SJSA1 (cell line): ENCODE measurements at regions not wholly inside any gene's neighbourhood (a gene's known extent, or its start where the extent isn't known, plus 50 kb on each side); places are given as distances from the start of the nearest gene placed in this dataset.

ENCODE experiments used
- DNase-seq, 2 experiments: peaks; one replicate each; pipeline ENCODE4 v3.0.0-alpha.2; 2015 to 2020; ENCODE audit warnings: low spot score in 2 of 2, low read depth in 1 of 2
- H3K27ac ChIP-seq: fragments of 250-450 bp; sonication (Bioruptor Pico); 2 replicates; pipeline ENCODE4 v1.5.1; 2020; ENCODE audit warnings: mild to moderate bottlenecking, moderate library complexity
- H3K27me3 ChIP-seq: fragments of 250-450 bp; sonication (Bioruptor Pico); replicated peaks from 2 replicates; pipeline ENCODE4 v1.5.1; 2020; ENCODE audit warnings: mild to moderate bottlenecking, moderate library complexity
- H3K36me3 ChIP-seq: fragments of 250-450 bp; sonication (Bioruptor Pico); 2 replicates; pipeline ENCODE4 v1.5.1; 2020; ENCODE audit warnings: mild to moderate bottlenecking
- H3K4me1 ChIP-seq: fragments of 250-450 bp; sonication (Bioruptor Pico); replicated peaks from 2 replicates; pipeline ENCODE4 v1.6.1; 2021; ENCODE audit warnings: mild to moderate bottlenecking
- H3K4me3 ChIP-seq: fragments of 250-450 bp; sonication (Bioruptor Pico); 2 replicates; pipeline ENCODE4 v1.5.1; 2020; ENCODE audit warnings: mild to moderate bottlenecking
- H3K9me3 ChIP-seq: fragments of 250-450 bp; sonication (Bioruptor Pico); replicated peaks from 2 replicates; pipeline ENCODE4 v1.5.1; 2020; ENCODE audit warnings: mild to moderate bottlenecking

DNA sequence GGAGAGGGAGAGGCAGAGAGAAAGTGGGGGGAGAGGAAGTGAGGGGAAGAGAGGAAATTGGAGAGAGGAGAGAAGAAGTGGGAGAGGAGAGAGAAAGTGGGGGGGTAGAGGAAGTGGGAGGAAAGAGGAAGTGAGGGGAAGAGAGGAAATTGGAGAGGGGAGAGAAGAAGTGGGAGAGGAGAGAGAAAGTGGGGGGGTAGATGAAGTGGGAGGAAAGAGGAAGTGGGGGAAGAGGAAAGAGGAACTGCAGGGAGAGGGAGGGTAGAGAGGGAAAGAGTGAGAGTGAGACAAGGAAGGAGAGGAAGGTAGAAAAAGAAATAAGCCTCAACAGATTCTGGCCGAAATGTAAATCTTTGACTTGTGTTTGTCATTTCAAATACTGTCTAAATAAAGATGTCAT lies 146.6 kb downstream of the KLF12 start:
- no peak overlapping the region for H3K27ac ChIP-seq
- DNase-seq: no peak
- H3K4me1 ChIP-seq: no peaks in the 10 kb centered on the region
- H3K27me3 ChIP-seq: no peaks in the 10 kb centered on the region
- no peak overlapping the region for H3K4me3 ChIP-seq
- H3K9me3 ChIP-seq: no peaks in the 10 kb centered on the region
- H3K36me3 ChIP-seq: no peaks in the 10 kb centered on the region

DNA sequence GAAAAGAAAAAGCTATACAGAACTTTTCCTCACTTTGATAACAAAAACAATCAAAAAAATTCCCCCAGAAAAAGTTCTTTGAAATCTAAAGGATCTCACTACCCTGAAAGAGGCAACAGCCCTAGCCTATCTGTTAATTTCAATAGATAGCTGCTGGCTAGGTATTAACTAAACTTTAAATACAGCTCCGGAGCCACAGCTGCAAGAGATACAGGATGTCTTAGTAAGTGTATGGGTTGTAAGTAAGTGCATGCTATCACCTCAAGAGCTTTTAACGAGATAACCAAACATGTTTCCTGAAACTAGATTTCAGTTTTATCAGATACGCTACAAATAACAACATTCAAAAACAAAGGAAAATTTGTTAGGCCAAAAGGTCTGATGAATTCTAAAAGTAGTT lies 148.4 kb downstream of the KLF12 start:
- H3K4me1 ChIP-seq: no peaks in the 10 kb centered on the region
- H3K36me3 ChIP-seq: no peaks in the 10 kb centered on the region

DNA sequence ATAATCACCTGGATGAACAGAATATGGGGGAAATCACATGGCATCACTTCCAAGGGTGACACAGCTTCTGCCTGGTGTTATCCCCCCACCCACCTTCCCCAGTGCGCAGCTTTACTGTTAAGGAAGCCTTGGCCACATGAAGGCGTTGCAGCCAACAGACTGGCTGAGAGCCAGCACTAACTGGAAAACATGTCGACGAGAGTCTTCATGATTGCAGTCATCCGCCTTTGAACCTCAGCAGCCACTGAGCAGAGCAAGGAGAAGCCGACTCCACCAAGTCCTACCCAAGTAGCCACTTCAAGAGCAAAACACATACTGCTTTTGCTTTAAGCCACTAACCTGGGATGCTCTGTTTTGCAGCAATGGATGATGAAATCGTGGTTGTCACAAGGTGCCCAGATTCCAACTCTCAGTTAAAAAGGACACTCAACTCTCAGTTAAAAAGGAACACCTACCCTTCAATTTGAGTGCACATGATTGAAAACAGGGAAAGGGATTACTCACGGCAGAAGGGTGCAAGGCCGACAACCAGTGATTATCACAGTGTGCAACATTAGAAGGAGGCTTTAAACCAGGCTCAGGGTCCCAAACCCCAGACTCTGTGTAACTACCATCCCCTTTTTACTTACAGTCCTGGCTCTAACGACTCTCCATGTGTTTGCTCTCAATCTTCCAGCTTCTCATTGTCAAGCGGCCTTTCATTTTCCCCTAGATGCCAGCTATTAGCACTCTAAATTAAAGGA lies 149.1 kb downstream of the KLF12 start:
- Histone ChIP-seq H3K36me3 (no peaks in the 10 kb centered on the region), H3K9me3 (no peaks in the 10 kb centered on the region), H3K27ac (no peak overlapping the region), H3K4me1 (no peaks in the 10 kb centered on the region), H3K27me3 (no peaks in the 10 kb centered on the region), H3K4me3 (no peak overlapping the region)
- DNase-seq: no peak

More for the DNA sequence above, 148.4 kb downstream of the KLF12 start:
- H3K4me3 ChIP-seq: no peak overlapping the region
- no peak overlapping the region for H3K27ac ChIP-seq
- no peak for DNase-seq
- no peaks in the 10 kb centered on the region for H3K27me3 ChIP-seq
- no peaks in the 10 kb centered on the region for H3K9me3 ChIP-seq

DNA sequence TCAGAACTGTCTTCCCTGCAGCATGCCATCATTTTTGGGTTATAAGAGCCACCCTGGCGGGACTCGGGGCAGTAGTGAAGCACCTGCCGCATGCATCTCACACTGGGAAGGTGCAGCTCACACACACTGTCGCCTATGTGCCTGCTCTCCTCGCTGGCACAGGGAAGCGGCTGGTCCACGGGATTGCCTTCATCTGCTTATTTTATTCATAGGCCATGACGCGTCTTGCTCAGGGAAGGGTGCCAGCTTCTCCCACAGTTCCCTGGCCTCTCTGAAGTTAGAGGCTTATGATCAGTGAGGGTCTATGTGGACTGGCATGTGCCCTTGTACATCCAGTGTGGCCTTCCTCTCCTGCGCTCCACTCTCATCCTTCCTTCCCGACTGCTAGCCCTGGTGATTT lies 150.0 kb downstream of the KLF12 start:
- H3K4me3 ChIP-seq: no peak overlapping the region
- H3K27me3 ChIP-seq: no peaks in the 10 kb centered on the region
- DNase-seq: no peak
- no peaks in the 10 kb centered on the region for H3K4me1 ChIP-seq
- H3K9me3 ChIP-seq: no peaks in the 10 kb centered on the region
- no peaks in the 10 kb centered on the region for H3K36me3 ChIP-seq
- H3K27ac ChIP-seq: no peak overlapping the region

DNA sequence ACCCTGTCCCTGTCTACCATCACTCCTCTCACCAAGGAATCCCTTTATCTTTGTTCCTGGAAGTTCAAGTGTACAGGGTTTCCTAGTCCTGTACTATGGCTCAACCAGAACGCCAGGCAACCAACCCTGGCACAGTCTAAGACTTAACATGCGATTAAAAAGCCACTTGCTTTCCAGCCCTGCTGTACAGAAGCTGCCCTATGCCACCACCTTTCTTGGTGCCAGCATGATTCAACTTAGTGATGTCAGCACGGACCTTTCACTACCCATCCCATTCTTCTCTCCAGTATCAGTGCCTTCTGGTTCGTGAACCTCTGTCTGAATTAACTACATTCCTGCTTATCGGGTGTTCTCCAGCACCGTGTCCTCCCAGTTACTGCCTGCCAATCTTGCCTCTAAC lies 151.1 kb downstream of the KLF12 start:
- H3K27ac ChIP-seq: no peak overlapping the region
- H3K9me3 ChIP-seq: no peaks in the 10 kb centered on the region
- no peak for DNase-seq
- H3K36me3 ChIP-seq: no peaks in the 10 kb centered on the region
- no peaks in the 10 kb centered on the region for H3K4me1 ChIP-seq
- H3K4me3 ChIP-seq: no peak overlapping the region
- no peaks in the 10 kb centered on the region for H3K27me3 ChIP-seq

DNA sequence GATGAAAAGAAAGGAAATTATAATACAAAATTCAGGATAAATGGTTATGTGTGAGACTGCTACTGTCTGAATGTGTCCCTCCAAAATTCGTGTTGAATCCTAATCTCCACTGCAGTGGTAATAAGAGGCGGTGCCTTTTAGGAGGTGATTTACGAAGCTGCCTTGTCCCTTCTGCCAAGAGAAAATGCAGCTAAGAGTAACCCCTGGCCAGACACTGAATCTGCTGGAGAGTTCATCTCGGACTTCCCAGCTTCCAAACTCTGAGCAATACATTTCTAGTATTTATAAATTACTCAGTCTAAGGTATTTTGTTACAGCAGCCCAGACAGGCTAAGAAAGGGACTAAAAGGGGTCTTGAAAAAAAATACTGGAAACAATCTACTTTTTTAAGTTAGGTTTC lies 152.6 kb downstream of the KLF12 start:
- Histone ChIP-seq H3K9me3 (no peaks in the 10 kb centered on the region), H3K27me3 (no peaks in the 10 kb centered on the region), H3K4me3 (no peak overlapping the region), H3K36me3 (no peaks in the 10 kb centered on the region), H3K27ac (no peak overlapping the region), H3K4me1 (no peaks in the 10 kb centered on the region)
- DNase-seq: no peak

DNA sequence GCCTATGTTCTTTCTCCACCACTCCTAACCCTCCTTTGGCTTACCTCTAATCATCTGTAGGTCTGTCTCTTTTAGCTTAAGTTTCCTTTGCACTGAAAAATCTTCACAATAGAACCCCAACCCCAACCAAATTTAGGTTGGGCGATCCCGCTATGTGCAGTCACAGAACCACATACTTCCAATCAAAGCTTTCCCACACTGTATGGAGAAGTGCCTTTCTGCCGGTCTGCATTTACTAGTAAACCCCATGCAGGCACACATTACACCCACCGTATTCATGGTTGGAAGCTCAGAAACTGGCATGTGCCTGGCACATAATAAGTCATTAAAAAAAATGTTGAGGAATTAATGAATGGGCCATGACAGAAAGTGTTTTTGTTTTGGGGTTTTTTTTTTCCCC lies 158.4 kb downstream of the KLF12 start:
- no peaks in the 10 kb centered on the region for H3K36me3 ChIP-seq
- DNase-seq: no peak
- H3K4me1 ChIP-seq: no peaks in the 10 kb centered on the region
- no peak overlapping the region for H3K4me3 ChIP-seq
- H3K27ac ChIP-seq: no peak overlapping the region
- H3K27me3 ChIP-seq: no peaks in the 10 kb centered on the region
- no peaks in the 10 kb centered on the region for H3K9me3 ChIP-seq

DNA sequence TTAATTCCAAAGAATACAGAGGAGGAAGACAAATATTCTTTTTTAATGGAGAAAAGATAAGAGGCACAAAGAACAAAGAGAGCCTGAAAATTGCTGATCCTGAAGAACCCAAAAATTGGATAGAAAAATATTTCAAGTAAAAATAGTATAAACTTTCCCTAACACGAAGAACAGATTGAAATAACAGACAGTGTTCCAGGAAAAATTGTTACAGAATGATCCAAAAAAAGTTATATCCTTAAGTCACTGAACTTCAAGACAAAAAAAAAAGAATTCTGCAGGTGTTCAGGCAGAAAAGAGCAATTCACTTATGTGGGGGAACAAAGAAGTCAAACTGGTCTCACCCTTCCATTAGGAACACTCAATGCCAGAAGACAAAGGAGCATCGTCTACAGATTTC lies 160.2 kb downstream of the KLF12 start:
- Histone ChIP-seq H3K27ac (no peak overlapping the region), H3K36me3 (no peaks in the 10 kb centered on the region)

DNA sequence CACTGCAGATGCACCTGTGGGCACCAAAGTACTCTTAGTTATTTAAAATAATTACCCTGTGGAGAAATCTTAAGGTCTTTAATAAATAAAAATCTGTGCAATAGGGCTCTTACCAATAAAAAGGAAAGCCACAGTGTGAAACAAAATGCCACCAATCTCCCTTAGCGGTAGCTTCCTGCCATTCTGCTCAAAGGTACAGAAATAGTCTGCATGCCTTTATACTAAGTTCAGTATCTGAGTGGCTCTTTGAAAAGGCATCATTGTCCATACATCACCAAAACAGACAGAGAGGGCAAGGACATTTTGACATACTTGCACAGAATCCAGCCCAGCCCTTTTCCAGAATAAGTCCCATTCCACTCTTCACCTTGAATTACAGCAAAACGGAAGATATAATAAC lies 161.0 kb downstream of the KLF12 start:
- Histone ChIP-seq H3K27me3 (no peaks in the 10 kb centered on the region), H3K36me3 (no peaks in the 10 kb centered on the region), H3K4me3 (no peak overlapping the region), H3K4me1 (no peaks in the 10 kb centered on the region), H3K27ac (no peak overlapping the region), H3K9me3 (no peaks in the 10 kb centered on the region)
- DNase-seq: no peak

More for the DNA sequence above, 160.2 kb downstream of the KLF12 start:
- Histone ChIP-seq H3K9me3 (no peaks in the 10 kb centered on the region), H3K4me3 (no peak overlapping the region), H3K27me3 (no peaks in the 10 kb centered on the region), H3K4me1 (no peaks in the 10 kb centered on the region)
- DNase-seq: no peak

DNA sequence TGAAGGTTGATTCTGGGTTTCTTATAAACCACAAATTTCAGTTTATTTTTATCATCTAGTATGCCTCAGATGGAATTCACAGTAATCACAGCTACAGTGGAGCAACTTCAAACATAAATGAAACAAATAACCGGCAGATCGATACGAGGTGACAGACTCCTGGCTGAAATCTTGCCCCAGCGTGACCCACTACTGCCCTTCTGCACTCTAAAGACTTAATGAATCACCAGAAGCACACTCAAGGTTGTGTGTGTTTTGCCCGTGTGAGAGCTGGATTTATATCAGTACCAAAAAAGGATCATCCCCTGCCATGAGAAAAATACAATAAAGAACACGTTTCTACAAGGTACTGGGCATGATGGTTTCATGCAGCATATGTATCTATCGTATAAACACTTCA lies 161.7 kb downstream of the KLF12 start:
- Histone ChIP-seq H3K4me3 (no peak overlapping the region), H3K4me1 (no peaks in the 10 kb centered on the region), H3K27me3 (no peaks in the 10 kb centered on the region), H3K36me3 (no peaks in the 10 kb centered on the region), H3K9me3 (no peaks in the 10 kb centered on the region), H3K27ac (no peak overlapping the region)
- no peak for DNase-seq

DNA sequence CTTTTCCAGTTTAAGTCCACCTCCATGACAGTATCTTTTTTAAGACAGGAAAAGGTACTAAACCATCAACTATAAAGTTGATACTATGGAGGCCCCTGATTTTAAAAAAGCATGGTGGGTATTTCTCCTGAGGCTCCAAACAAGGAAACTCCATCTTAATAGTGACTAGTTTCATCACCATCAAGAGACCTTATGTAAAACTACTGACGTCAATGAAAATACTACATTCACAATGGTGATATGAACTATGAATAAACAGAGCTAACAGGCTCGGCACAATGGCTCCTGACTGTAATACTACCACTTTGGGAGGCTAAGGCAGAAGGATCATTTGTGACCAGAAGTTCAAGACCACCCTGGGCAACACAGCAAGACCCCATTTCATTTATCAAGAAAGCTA lies 162.7 kb downstream of the KLF12 start:
- H3K4me1 ChIP-seq: no peaks in the 10 kb centered on the region
- H3K36me3 ChIP-seq: no peaks in the 10 kb centered on the region
- H3K4me3 ChIP-seq: no peak overlapping the region
- no peak for DNase-seq
- H3K9me3 ChIP-seq: no peaks in the 10 kb centered on the region
- H3K27me3 ChIP-seq: no peaks in the 10 kb centered on the region
- H3K27ac ChIP-seq: no peak overlapping the region

DNA sequence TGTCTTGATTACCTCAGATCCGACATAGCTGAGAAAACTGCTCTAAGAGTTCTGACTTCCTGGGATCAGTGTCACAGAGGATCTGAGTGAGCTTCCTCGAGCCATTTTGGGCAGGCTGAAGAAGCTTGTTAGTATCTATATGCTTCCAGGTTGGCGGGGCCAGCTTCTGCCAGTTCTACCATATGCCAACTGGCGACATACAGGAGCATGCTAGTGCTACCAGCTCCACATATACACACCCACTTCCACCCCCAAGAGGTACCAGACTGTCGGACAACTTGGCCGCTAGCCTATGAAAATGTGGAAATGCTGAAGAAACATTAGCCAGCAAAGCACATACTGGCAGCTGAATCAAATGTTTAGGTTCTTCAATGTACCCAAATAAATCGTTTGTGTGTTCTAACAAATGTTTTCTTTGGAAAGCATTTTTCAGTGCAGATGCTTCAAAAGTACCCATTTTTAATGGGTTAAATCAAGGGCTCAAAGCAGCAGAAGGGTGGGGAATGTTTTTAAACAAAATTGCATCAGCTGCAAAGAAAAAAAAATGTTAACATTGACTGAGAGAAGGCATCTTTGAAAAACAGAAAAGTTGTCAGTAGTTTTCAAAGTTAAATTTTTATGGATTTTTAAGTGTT lies 163.7 kb downstream of the KLF12 start:
- Histone ChIP-seq H3K4me3 (no peak overlapping the region), H3K27me3 (no peaks in the 10 kb centered on the region)
- no peak for DNase-seq

DNA sequence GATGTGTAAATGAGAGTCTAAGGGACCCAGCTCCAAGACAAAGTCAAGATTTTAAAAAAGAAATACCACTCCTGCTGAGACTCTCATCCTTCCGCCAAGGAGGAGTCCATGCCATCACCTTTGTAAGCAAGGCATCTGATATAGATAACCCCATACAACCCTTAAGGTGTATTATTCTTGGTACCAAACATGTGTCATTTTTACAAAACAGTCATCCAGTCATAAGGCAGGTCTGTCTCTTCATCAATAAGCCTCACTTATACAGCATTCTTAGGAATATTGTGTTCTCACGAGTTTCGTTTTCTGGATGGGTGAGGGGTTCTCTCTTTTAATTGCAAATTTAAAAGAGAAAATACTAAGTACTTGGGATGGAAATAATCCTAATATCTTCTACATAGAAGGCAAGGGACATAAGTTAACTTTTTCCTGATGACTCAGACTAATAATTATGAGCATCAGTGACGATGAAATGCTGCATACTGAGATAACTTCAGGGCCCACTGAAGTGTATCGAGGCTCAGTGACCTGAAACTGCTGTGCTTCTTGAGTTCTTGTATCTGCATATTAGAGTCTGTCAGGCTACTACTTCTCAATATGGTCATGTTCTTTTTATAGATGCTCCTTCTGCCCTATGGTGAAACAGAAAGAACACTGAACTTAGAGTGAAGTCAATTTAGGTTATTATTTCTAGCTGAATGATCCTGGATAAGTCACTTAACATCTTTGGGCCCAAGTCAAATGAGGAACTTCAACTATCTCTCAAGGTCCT lies 166.6 kb downstream of the KLF12 start:
- Histone ChIP-seq H3K9me3 (no peaks in the 10 kb centered on the region), H3K4me1 (no peaks in the 10 kb centered on the region), H3K4me3 (no peak overlapping the region), H3K36me3 (no peaks in the 10 kb centered on the region), H3K27me3 (no peaks in the 10 kb centered on the region), H3K27ac (no peak overlapping the region)
- DNase-seq: no peak

More for the DNA sequence above, 163.7 kb downstream of the KLF12 start:
- no peaks in the 10 kb centered on the region for H3K36me3 ChIP-seq
- H3K27ac ChIP-seq: no peak overlapping the region
- no peaks in the 10 kb centered on the region for H3K4me1 ChIP-seq
- no peaks in the 10 kb centered on the region for H3K9me3 ChIP-seq

DNA sequence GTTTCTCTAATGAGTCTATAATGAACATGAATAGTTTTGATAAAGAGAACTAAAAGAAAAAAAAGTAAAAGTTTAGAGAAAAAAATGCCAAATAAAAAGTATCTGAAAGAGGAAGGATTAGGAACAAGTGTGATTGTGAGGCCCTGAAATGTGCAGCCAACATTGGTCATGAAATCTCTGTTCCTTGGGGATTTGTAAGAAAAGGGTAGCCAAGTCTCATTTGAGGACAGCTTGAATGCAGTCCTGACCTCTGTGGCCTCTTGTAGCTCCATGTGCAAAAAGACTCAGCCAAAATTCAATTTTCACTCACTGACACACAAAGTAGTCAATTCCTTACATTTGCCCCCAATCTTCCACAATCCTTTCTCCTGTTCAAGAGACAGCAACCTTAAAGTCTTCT lies 167.9 kb downstream of the KLF12 start:
- Histone ChIP-seq H3K9me3 (no peaks in the 10 kb centered on the region), H3K4me1 (no peaks in the 10 kb centered on the region), H3K27me3 (no peaks in the 10 kb centered on the region), H3K4me3 (no peak overlapping the region), H3K27ac (no peak overlapping the region), H3K36me3 (no peaks in the 10 kb centered on the region)
- no peak for DNase-seq
